HG02885 (cell line): ENCODE measurements at regions not wholly inside any gene's neighbourhood (a gene's known extent, or its start where the extent isn't known, plus 50 kb on each side); places are given as distances from the start of the nearest gene placed in this dataset.
"Not testable (repeated sequence)": the region's sequence is repeated elsewhere in the genome, so short reads cannot be mapped to it uniquely, and the experiment has no call there.

Experiments used
- ATAC-seq: cut with Tn5 transposase; IDR thresholded peaks from one replicate; pipeline ENCODE4 v1.9.1; 2021; ENCODE audit warnings: mild to moderate bottlenecking; ENCODE audit not compliant: unreplicated experiment, poor library complexity

DNA sequence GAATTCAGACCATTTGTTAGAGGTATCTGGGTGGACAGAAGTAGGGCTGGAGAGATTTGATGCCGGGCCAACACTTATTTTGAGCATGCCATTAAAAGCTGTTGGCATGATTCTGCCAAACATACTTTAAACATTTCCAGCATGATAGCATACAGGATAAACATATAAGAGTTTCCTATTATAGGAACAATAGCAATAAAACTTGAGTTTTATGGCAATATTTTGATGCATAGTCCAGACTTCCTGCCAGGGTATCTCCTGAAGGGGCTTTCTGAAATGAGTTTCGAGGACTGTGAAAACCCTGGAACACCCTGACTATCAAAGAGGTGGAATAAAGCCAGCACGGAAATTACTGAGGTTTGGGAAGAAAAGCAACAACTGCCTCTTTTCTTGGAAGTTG is 1398.0 kb upstream of the NXPH2 start:
- no peak for ATAC-seq

DNA sequence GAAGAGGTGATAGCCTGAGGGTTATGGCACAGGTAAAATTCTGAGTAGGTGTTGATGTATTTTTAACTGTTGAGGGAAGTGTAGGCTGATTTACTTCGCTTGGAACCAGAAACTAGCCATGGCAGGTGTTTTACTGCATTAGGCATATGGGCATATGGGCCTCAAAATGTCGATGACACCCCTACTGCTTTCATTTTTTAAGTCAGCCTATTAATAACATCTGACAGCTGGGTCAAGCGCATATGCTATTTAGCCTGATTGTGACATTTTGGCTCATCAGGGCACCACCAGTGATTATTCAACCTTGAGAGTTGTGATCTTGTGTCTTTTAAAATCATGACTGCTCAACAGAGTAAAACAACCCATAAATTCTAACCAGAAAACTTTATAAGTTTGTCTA is 1396.9 kb upstream of the NXPH2 start:
- ATAC-seq: no peak

GRCh38 chr2:140173790-140174189 is 1393.6 kb upstream of the NXPH2 start:
- no peak for ATAC-seq

DNA sequence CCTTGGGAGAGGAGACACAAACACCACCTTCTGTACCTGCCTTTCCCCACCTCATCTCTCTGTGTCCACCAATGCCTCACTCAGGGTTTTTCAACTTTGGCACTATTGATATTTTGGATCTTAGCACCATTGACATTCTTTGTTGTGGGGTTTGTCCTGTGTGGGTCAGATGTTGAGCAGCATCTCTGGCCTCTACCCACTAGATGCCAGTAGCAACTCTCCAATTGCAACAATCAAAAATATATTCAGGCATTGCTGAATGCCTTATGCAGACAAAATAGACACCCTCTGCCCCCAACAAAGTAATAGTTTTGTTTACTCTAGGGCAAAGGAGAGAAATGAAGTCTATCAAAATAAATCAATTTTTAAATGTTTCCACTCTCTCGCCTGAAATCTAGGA is 1384.3 kb upstream of the NXPH2 start:
- ATAC-seq: no peak

- ATAC-seq: no peak
Measured at GRCh38 chr2:140158259-140158658, 1378.1 kb upstream of the NXPH2 start.

- ATAC-seq: no peak
Measured at GRCh38 chr2:140157816-140158215, 1377.6 kb upstream of the NXPH2 start.

DNA sequence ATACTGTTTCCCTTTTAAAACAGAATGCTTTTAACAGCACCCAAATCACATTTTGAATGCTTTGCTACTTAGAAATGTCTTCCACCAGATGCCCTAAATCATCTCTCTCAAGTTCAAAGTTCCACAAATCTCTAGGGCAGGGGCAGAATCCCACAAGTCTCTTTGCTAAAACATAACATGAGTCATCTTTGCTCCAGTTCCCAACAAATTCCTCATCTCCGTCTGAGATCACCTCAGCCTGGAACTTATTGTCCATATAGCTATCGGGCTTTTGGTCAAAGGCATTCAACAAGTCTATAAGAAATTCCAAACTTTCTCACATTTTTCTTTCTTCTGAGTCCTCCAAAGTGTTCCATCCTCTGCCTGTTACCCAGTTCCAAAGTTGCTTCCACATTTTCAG is 1374.5 kb upstream of the NXPH2 start:
- no peak for ATAC-seq

GRCh38 chr2:140154271-140154670 is 1374.1 kb upstream of the NXPH2 start:
- no peak for ATAC-seq

GRCh38 chr2:140144611-140145010 is 1364.4 kb upstream of the NXPH2 start:
- no peak for ATAC-seq

GRCh38 chr2:140138736-140139135 is 1358.5 kb upstream of the NXPH2 start:
- no peak for ATAC-seq

GRCh38 chr2:140136861-140137260 is 1356.7 kb upstream of the NXPH2 start:
- no peak for ATAC-seq

- no peak for ATAC-seq
Measured at GRCh38 chr2:140136366-140136765, 1356.2 kb upstream of the NXPH2 start.

DNA sequence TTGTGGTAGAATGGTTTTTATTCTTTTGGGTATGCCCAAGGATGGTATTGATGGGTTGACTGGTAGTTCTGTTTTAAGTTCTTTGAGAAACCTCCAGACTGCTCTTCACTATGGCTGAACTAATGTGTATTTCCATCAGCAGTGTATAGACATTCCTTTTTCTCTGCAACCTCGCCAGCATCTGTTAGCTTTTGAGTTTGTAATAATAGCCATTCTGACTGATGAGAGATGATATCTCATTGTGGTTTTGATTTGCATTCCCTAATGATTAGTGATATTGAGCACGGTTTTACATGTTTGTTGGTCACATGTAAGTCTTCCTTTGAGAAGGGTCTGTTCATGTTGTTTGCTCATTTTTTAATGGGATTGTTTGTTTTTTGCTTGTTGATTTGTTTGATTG is 1348.7 kb upstream of the NXPH2 start:
- ATAC-seq: no peak

- no peak for ATAC-seq
Measured at GRCh38 chr2:140122001-140122400, 1341.8 kb upstream of the NXPH2 start.

GRCh38 chr2:140117386-140117785 is 1337.2 kb upstream of the NXPH2 start:
- no peak for ATAC-seq

GRCh38 chr2:140108706-140109475 is 1328.7 kb upstream of the NXPH2 start:
- no peak for ATAC-seq

DNA sequence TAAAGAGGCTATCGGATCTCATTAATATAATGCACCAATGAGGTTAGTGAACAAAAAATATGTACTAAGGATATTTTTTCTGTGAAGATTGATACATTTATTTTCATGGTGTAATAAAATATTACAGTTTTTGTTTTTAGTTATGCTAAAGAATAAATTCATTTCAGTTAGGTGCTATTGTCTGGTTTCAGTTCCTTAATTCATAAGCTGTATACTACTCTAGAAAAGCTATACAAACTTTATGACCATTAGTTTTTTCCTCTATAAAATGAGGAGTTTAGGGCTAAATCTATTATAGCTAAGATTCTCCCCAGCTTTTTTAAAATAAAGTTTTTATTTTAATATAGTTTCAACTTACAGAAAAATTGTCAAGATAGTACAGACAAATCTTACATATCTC is 1311.7 kb upstream of the NXPH2 start:
- ATAC-seq: no peak

DNA sequence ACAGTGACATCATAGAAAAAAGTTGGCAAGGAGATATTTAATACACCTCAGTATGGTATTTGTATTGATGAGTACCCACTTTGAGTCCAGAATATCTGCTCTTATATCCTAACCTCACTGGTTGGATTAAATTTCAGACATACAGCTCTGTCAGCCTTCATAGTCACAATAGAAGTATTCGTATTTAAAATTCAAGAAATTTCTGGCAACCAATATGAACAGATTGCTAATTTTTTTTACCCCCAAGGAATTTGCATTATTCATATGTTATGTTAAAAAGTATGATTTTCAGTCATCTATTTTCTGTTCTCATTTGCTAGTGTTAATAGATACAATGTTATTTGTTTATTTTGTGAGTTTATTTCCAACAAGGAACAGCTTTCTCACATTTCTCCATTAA is 1306.8 kb upstream of the NXPH2 start:
- ATAC-seq: no peak

- no peak for ATAC-seq
Measured at GRCh38 chr2:140085674-140086073, 1305.5 kb upstream of the NXPH2 start.

DNA sequence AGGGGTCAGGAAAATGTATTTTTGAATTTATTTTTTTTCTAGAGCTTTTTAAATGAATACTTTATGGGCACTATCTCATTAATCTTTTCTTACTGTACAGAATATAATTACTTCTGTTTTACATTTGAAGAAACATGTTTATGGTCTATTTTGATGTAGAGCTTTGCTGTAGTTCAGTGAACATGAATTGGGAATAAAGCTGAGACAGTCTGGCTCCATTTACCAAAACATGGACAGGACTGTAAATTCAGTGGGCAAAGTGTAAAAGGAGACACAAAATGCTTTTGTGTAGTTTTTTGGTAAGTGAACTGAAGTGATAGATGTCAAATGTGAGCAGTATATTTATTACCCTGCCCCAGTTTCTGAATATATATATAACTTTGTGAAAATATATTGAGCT is 1298.8 kb upstream of the NXPH2 start:
- ATAC-seq: no peak

GRCh38 chr2:140076164-140076563 is 1296.0 kb upstream of the NXPH2 start:
- no peak for ATAC-seq

DNA sequence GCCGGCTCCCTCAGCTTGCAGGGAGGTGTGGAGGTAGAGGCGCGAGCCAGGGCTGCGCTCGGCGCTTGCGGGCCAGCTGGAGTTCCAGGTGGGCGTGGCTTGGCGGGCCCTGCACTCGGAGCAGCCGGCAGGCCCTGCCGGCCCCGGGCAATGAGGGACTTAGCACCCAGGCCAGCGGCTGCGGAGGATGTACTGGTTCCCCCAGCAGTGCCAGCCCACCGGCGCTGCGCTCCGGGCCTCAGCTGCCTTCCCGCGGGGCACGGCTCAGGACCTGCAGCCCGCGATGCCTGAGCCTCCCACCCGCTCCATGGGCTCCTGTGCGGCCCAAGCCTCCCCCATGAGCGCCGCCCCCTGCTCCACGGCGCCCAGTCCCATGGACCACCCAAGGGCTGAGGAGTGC is 1293.6 kb upstream of the NXPH2 start:
- ATAC-seq: not testable (repeated sequence)

- ATAC-seq: no peak
Measured at GRCh38 chr2:140067661-140068060, 1287.5 kb upstream of the NXPH2 start.
